ENCODE measurements at regions not wholly inside any gene's neighbourhood (a gene's known extent, or its start where the extent isn't known, plus 50 kb on each side); places are given as distances from the start of the nearest gene placed in this dataset.

GRCh38 chr13:99859178-99860177 lies 112.1 kb downstream of the ZIC5 start:
- TF ChIP-seq CTCF (IDR thresholded peaks at IDR 0.05), result no peak
- no peak for TF ChIP-seq POLR2A (IDR thresholded peaks at IDR 0.05)

All from Peyer's patch (tissue), 4 donors.